ENCODE measurements at regions not wholly inside any gene's neighbourhood (a gene's known extent, or its start where the extent isn't known, plus 50 kb on each side); places are given as distances from the start of the nearest gene placed in this dataset.

- Histone ChIP-seq H3K9me3 (ENCODE audit: control insufficient read depth, insufficient read depth, low read depth, low read length) (no peaks in the 10 kb centered on the region), H3K36me3 (ENCODE audit: control insufficient read depth, insufficient read depth, low read length) (no peaks in the 10 kb centered on the region), H3K4me1 (ENCODE audit: control insufficient read depth, insufficient read depth, low read length) (no peaks in the 10 kb centered on the region), H3K27ac (ENCODE audit: low read length) (no peak overlapping the region), H3K27me3 (ENCODE audit: control insufficient read depth, insufficient read depth, low read length) (no peaks in the 10 kb centered on the region), H3K4me3 (ENCODE audit: low read depth in 2 of 2, low read length in 2 of 2) (no peak overlapping the region)
- TF ChIP-seq REST (IDR thresholded peaks at IDR 0.05; ENCODE audit: insufficient read depth in 1 of 2, low read depth in 2 of 2, low read length in 1 of 2) (no peak), CTCF (IDR thresholded peaks at IDR 0.05) (no peak), TCF7L2 (IDR thresholded peaks at IDR 0.05; ENCODE audit: low read depth, low read length) (no peak), POLR2AphosphoS5 (IDR thresholded peaks at IDR 0.05; ENCODE audit: low read depth, low read length) (no peak), SIN3A (IDR thresholded peaks at IDR 0.05; ENCODE audit: borderline replicate concordance, insufficient read depth, low read depth, low read length) (no peak)
- POLR2A ChIA-PET = no interaction called here
- BruUV-seq (replicated peaks) = no TSS peak
- no peak for ATAC-seq
- in situ Hi-C loops (cut with HindIII; ENCODE audit: low pct_unique_long_range_greater_than_20kb, low sequenced_read_pairs) (no loop called here), intact Hi-C loops (cut with micrococcal nuclease; ENCODE audit: unreplicated experiment) (no loop called here)
- CTCF ChIA-PET = no interaction called here
- DNase-seq (ENCODE audit: low read depth, low spot score) = no peak
Observed at GRCh38 chr3:79896086-79896485, 128.3 kb upstream of the ROBO1 start.

GRCh38 chr3:79887213-79887612 is 119.4 kb upstream of the ROBO1 start:
- ChIA-PET POLR2A (no interaction called here), CTCF (no interaction called here)
- Histone ChIP-seq H3K9me3 (ENCODE audit: control insufficient read depth, insufficient read depth, low read depth, low read length) (no peaks in the 10 kb centered on the region), H3K36me3 (ENCODE audit: control insufficient read depth, insufficient read depth, low read length) (no peaks in the 10 kb centered on the region), H3K27ac (ENCODE audit: low read length) (no peak overlapping the region), H3K27me3 (ENCODE audit: control insufficient read depth, insufficient read depth, low read length) (no peaks in the 10 kb centered on the region), H3K4me1 (ENCODE audit: control insufficient read depth, insufficient read depth, low read length) (peaks cover 3% of the 10 kb centered on the region), H3K4me3 (ENCODE audit: low read depth in 2 of 2, low read length in 2 of 2) (no peak overlapping the region)
- BruUV-seq (replicated peaks) = no TSS peak
- intact Hi-C loops (cut with micrococcal nuclease; ENCODE audit: unreplicated experiment) (no loop called here), in situ Hi-C loops (cut with HindIII; ENCODE audit: low pct_unique_long_range_greater_than_20kb, low sequenced_read_pairs) (no loop called here)
- DNase-seq (ENCODE audit: low read depth, low spot score) (no peak), ATAC-seq (no peak)
- TF ChIP-seq TCF7L2 (IDR thresholded peaks at IDR 0.05; ENCODE audit: low read depth, low read length) (no peak), POLR2AphosphoS5 (IDR thresholded peaks at IDR 0.05; ENCODE audit: low read depth, low read length) (no peak), CTCF (IDR thresholded peaks at IDR 0.05) (no peak), SIN3A (IDR thresholded peaks at IDR 0.05; ENCODE audit: borderline replicate concordance, insufficient read depth, low read depth, low read length) (no peak), REST (IDR thresholded peaks at IDR 0.05; ENCODE audit: insufficient read depth in 1 of 2, low read depth in 2 of 2, low read length in 1 of 2) (no peak)

All from Panc1 (cell line).